Activated CD4-positive, alpha-beta memory T cell treated with anti-CD3 and anti-CD28 coated beads for 36 hours (primary cell): ENCODE measurements at regions not wholly inside any gene's neighbourhood (a gene's known extent, or its start where the extent isn't known, plus 50 kb on each side); places are given as distances from the start of the nearest gene placed in this dataset.

Source experiments
- CTCF ChIA-PET: fragments of 350-600 bp; sonication (Branson Sonifier 250); formaldehyde crosslinking; loops from one replicate; lab custom pipeline; 2021; ENCODE audit warnings: antibody characterized with exemption, inconsistent platforms; lab: Charles Lee
- POLR2A ChIA-PET: fragments of 350-600 bp; sonication (Branson Sonifier 250); formaldehyde crosslinking; loops from one replicate; lab custom pipeline; 2021; ENCODE audit warnings: antibody characterized with exemption; lab: Charles Lee
- DNase-seq: peaks from one replicate; pipeline ENCODE4 v3.0.0-alpha.2; 2020
- H3K27ac Mint-ChIP-seq: one replicate; pipeline ENCODE4 v1.8.0; 2021; ENCODE audit warnings: mixed read lengths
- H3K27me3 Mint-ChIP-seq: one replicate; pipeline ENCODE4 v1.8.0; 2021; ENCODE audit warnings: mixed read lengths
- H3K36me3 Mint-ChIP-seq: one replicate; pipeline ENCODE4 v1.8.0; 2021; ENCODE audit warnings: mixed read lengths
- H3K4me1 Mint-ChIP-seq: one replicate; pipeline ENCODE4 v1.8.0; 2021; ENCODE audit warnings: low read depth, mixed read lengths
- H3K4me3 Mint-ChIP-seq: one replicate; pipeline ENCODE4 v1.8.0; 2021; ENCODE audit warnings: mild to moderate bottlenecking, mixed read lengths
- H3K9me3 Mint-ChIP-seq: one replicate; pipeline ENCODE4 v1.8.0; 2021; ENCODE audit warnings: mixed read lengths
- intact Hi-C: fragments of 100-400 bp; cut with micrococcal nuclease; formaldehyde crosslinking; loops from one replicate; pipeline ENCODE4 v1.15.1; 2023

DNA sequence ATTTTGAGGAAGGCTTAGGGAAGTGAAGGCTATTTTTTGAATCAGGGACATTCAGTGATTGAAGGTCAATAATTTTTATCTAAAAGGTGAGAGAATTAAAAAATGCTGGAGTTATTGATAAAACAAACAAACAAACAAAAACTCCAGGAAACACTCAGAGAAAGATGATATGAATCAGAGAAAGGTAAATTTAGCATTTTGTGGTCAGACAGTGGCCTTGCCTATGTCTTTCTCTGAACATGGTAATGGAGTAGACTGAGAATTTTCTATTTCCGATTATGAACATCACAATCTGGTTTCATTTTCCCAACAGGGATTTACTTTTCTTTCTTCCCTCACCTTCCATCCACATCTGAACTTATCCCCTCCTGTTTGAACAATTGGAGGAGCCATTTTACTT is 353.6 kb upstream of the RIOK2 start:
- no peaks in the 10 kb centered on the region for H3K9me3 Mint-ChIP-seq
- H3K27ac Mint-ChIP-seq: no peak overlapping the region
- intact Hi-C loops: no loop called here
- H3K4me1 Mint-ChIP-seq: no peaks in the 10 kb centered on the region
- ChIA-PET POLR2A (no interaction called here), CTCF (no interaction called here)
- DNase-seq: no peak
- H3K36me3 Mint-ChIP-seq: no peaks in the 10 kb centered on the region
- no peak overlapping the region for H3K4me3 Mint-ChIP-seq
- H3K27me3 Mint-ChIP-seq: no peaks in the 10 kb centered on the region

DNA sequence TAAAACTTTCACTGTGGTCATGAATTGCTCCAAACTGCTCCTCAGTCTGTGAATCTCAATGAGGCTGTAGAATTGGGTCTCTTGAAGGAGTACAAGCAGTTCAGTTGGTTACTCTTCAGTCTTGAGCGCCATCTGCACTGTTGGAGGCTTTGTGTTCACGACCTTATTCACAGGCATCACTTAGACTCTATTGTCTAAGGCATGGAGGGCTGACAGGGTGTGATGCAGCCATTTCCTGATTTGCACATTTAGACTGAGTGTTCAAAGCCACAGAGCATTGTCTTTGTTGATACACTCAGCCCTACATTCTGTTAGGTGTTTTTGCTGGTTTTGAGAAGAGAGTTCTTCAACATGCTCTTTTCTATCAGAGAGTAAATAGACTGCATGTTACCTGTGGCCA is 355.9 kb upstream of the RIOK2 start:
- Mint-ChIP-seq H3K4me1 (no peaks in the 10 kb centered on the region), H3K36me3 (no peaks in the 10 kb centered on the region), H3K27ac (no peak overlapping the region), H3K27me3 (no peaks in the 10 kb centered on the region), H3K9me3 (no peaks in the 10 kb centered on the region), H3K4me3 (no peak overlapping the region)
- POLR2A ChIA-PET: no interaction called here
- no peak for DNase-seq
- CTCF ChIA-PET: no interaction called here
- intact Hi-C loops: no loop called here

GRCh38 chr5:97541864-97542263 is 358.8 kb upstream of the RIOK2 start:
- Mint-ChIP-seq H3K9me3 (no peaks in the 10 kb centered on the region), H3K4me3 (no peak overlapping the region), H3K27me3 (no peaks in the 10 kb centered on the region), H3K27ac (no peak overlapping the region), H3K4me1 (no peaks in the 10 kb centered on the region), H3K36me3 (no peaks in the 10 kb centered on the region)
- intact Hi-C loops: loop anchor here (10.0 kb wide), 1 partner anchor 1233 kb away; the partner anchor contains the start of gene RGMB
- ChIA-PET POLR2A (no interaction called here), CTCF (no interaction called here)
- no peak for DNase-seq

DNA sequence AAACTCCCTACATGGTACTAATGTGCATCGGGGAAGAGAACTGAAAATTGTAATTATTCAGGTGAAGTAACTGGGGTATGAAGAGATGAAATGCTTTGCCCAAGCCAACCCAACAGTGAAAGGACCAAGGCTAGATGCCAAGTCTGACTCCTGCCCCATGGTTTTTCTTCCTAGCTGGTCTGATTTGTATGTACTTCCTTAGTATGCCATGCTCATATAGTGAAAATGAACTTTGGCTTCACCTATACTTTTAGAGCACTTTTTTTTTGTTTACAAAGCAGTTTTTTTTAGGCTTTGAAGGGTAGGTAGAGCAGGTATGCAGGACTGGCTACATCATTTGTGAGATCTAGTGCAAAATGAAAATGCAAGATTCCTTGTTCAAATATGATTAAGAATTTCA is 359.4 kb upstream of the RIOK2 start:
- DNase-seq: no peak
- ChIA-PET POLR2A (no interaction called here), CTCF (no interaction called here)
- Mint-ChIP-seq H3K27ac (no peak overlapping the region), H3K9me3 (no peaks in the 10 kb centered on the region), H3K36me3 (no peaks in the 10 kb centered on the region), H3K4me1 (peaks cover 1% of the 10 kb centered on the region), H3K4me3 (no peak overlapping the region), H3K27me3 (no peaks in the 10 kb centered on the region)
- intact Hi-C loops: loop anchor here (10.0 kb wide), 1 partner anchor 1232 kb away; the partner anchor contains the start of gene RGMB

GRCh38 chr5:97543166-97543565 is 360.1 kb upstream of the RIOK2 start:
- intact Hi-C loops: loop anchor here (10.0 kb wide), 1 partner anchor 1232 kb away; the partner anchor contains the start of gene RGMB
- H3K4me1 Mint-ChIP-seq: peaks cover 4% of the 10 kb centered on the region
- H3K36me3 Mint-ChIP-seq: no peaks in the 10 kb centered on the region
- ChIA-PET CTCF (no interaction called here), POLR2A (no interaction called here)
- no peak overlapping the region for H3K27ac Mint-ChIP-seq
- DNase-seq: no peak
- no peaks in the 10 kb centered on the region for H3K9me3 Mint-ChIP-seq
- no peak overlapping the region for H3K4me3 Mint-ChIP-seq
- H3K27me3 Mint-ChIP-seq: no peaks in the 10 kb centered on the region

DNA sequence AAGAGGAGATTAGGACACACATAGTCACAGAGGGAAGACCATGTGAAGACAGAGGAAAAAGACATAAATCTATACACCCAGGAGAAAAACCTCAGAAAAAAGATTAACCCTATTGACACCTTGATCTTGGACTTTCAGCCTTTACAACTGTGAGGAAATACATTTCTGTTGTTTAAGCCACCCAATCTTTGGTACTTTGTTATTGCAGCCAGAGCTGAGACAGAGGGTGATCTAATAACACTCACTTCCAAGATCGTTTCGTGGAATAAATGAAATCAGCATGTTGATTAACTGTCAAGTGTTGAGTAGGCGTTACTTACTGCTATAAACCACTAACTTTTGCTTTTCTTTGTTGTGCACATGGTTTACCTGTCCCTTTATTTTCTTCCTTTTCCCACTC is 361.2 kb upstream of the RIOK2 start:
- H3K4me1 Mint-ChIP-seq: peaks cover 4% of the 10 kb centered on the region
- H3K27me3 Mint-ChIP-seq: no peaks in the 10 kb centered on the region
- no peaks in the 10 kb centered on the region for H3K9me3 Mint-ChIP-seq
- H3K36me3 Mint-ChIP-seq: no peaks in the 10 kb centered on the region
- no peak overlapping the region for H3K4me3 Mint-ChIP-seq
- no peak for DNase-seq
- no peak overlapping the region for H3K27ac Mint-ChIP-seq
- CTCF ChIA-PET: no interaction called here
- intact Hi-C loops: loop anchor here (10.0 kb wide), 1 partner anchor 1231 kb away; the partner anchor contains the start of gene RGMB
- POLR2A ChIA-PET: no interaction called here

- Mint-ChIP-seq H3K9me3 (no peaks in the 10 kb centered on the region), H3K4me3 (no peak overlapping the region)
These were observed 361.6 kb upstream of the RIOK2 start for GRCh38 chr5:97544678-97545077.

DNA sequence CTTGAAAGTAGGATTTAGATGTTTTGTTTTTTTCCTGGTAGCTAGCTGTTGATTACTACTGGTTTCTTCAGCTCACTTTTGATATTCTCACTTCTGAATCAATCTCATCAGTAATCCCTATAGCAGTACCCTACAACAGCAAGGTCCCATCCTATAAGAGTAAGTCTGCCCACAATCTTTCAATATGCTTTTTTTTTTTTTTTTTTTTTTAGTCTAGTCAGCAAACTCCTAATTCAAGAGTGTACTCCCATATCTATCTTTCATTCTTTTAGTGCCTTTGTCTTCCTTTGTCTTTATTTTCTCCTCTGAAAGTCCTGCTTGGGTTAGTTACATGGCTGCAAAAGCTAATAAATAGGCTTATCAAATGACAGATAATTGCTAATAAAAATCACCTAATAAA is 362.4 kb upstream of the RIOK2 start:
- POLR2A ChIA-PET: no interaction called here
- Mint-ChIP-seq H3K9me3 (no peaks in the 10 kb centered on the region), H3K36me3 (no peaks in the 10 kb centered on the region), H3K4me1 (peaks cover 4% of the 10 kb centered on the region), H3K27ac (no peak overlapping the region), H3K27me3 (no peaks in the 10 kb centered on the region), H3K4me3 (no peak overlapping the region)
- intact Hi-C loops: loop anchor here (10.0 kb wide), 1 partner anchor 1229 kb away; the partner anchor contains the start of gene RGMB
- CTCF ChIA-PET: no interaction called here
- no peak for DNase-seq

More at GRCh38 chr5:97544678-97545077, 361.6 kb upstream of the RIOK2 start:
- Mint-ChIP-seq H3K27ac (no peak overlapping the region), H3K36me3 (no peaks in the 10 kb centered on the region), H3K4me1 (peaks cover 4% of the 10 kb centered on the region), H3K27me3 (no peaks in the 10 kb centered on the region)
- POLR2A ChIA-PET: no interaction called here
- DNase-seq: no peak
- intact Hi-C loops: loop anchor here (10.0 kb wide), 1 partner anchor 1230 kb away; the partner anchor contains the start of gene RGMB
- CTCF ChIA-PET: no interaction called here

DNA sequence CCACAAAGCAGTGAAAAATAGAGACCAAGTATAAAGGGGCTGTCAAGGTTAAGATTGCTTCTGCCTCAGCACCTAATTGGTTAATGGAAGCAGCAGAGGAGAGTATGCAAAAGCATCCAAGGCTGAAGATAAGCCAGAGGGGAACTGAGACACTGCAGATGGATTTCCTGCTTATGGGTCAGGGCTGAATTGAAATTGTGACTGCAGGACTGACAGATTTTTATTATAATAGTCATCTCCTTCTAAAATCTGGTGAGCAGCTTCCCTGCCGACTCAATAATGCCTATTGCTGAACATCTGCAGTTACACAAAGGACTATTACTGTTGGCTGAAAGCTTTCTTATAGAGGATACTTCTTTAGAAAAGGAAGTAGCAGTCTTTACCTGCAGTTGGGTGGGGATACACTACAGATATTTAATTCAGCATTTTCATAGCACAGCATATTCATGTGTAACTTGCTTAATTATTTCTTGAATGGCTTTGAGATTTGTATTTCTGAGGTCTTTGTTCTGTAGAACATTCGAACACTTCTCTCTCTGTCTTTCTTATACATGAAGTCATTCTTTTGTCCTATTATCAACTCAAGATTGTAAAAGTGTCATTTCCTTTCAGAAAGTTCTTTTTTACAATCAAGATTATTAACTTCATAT is 363.0 kb upstream of the RIOK2 start:
- no peak for DNase-seq
- Mint-ChIP-seq H3K4me1 (peaks cover 4% of the 10 kb centered on the region), H3K9me3 (no peaks in the 10 kb centered on the region), H3K36me3 (no peaks in the 10 kb centered on the region), H3K4me3 (no peak overlapping the region), H3K27me3 (no peaks in the 10 kb centered on the region), H3K27ac (no peak overlapping the region)
- ChIA-PET CTCF (no interaction called here), POLR2A (no interaction called here)
- intact Hi-C loops: loop anchor here (10.0 kb wide), 1 partner anchor 1229 kb away; the partner anchor contains the start of gene RGMB

DNA sequence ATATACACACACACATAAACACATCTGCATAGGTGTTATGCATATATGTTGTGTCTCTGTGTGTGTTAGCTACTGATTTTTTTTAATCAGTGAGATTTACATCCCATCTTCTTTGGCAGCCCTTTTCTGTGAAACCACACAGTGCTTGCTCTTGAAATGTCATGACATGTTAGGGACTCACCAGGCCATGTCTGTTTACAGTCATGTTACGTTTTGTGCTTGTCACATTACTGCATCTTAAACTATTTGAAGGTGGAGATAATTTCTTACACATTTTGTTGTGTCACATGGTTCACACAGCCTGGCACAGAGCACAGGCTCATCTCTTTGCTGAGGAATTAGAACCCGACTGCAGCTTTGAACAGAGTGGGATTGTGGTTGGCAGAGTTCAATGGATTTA is 364.4 kb upstream of the RIOK2 start:
- Mint-ChIP-seq H3K4me1 (peaks cover 4% of the 10 kb centered on the region), H3K36me3 (no peaks in the 10 kb centered on the region), H3K27me3 (no peaks in the 10 kb centered on the region), H3K9me3 (no peaks in the 10 kb centered on the region), H3K4me3 (no peak overlapping the region), H3K27ac (no peak overlapping the region)
- intact Hi-C loops: loop anchor here (10.0 kb wide), 1 partner anchor 1227 kb away; the partner anchor contains the start of gene RGMB
- CTCF ChIA-PET: no interaction called here
- no peak for DNase-seq
- POLR2A ChIA-PET: no interaction called here

DNA sequence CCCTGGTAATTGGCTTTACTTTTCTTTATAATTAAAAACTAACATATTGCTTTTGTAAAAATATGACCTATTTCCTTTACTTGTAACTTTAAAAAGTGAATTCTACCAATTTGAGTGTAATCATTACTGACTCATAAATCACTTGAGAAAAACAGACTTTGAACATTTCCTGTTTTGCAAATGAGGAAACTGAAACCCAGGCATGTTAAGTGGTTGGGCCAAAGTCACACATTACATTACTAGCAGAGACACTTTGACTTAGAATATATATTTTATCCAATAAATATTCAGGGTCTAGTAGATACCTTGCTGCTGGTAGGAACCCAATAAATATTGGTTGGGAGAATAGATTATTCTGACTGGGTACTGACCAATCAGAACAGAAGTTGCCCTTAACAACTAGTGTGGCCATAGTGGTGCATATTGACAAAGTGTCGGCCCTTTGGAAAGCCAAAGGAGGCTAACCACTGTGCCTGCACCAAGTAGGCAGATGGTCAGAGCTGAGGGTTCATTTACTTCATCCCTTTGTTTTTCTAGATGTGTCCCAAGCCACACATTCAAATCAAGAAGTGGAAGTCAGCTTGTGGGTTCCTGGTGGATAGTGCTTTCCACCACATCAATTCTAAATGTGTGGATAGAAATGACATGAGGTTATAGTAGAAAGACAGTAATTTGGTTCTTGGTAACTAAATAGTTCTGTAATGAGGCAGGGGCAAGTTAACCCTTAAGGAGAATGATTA is 365.1 kb upstream of the RIOK2 start:
- Mint-ChIP-seq H3K4me1 (peaks cover 4% of the 10 kb centered on the region), H3K36me3 (no peaks in the 10 kb centered on the region), H3K4me3 (no peak overlapping the region), H3K9me3 (no peaks in the 10 kb centered on the region), H3K27ac (no peak overlapping the region), H3K27me3 (no peaks in the 10 kb centered on the region)
- ChIA-PET CTCF (interaction anchor here (0.6 kb wide), 1 partner anchor 18 kb away, joined by 3 read pairs; no protein-coding TSS in a partner anchor), POLR2A (no interaction called here)
- intact Hi-C loops: loop anchor here (10.0 kb wide), 1 partner anchor 1227 kb away; the partner anchor contains the start of gene RGMB
- DNase-seq: no peak

DNA sequence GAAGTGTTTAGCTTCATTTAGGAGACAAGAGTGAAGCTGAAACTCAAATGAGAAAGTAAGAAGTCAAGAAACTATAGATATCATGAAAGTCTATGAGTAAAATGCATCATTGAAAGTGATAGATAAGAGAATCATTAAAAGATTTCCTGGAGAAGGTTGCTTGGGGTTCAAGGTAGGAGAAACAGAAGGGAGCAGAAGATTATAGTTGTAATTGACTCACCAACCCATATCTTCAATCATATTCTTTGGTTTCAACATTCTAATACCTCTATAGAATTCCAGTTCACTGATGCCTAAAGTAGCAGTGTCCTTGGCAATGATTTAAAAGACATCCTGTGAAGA is 365.7 kb upstream of the RIOK2 start:
- intact Hi-C loops: loop anchor here (10.0 kb wide), 1 partner anchor 1226 kb away; the partner anchor contains the start of gene RGMB
- no peaks in the 10 kb centered on the region for H3K27me3 Mint-ChIP-seq
- CTCF ChIA-PET: interaction anchor here (0.6 kb wide), 1 partner anchor 17 kb away, joined by 3 read pairs; no protein-coding TSS in a partner anchor
- no peaks in the 10 kb centered on the region for H3K36me3 Mint-ChIP-seq
- H3K27ac Mint-ChIP-seq: no peak overlapping the region
- no peak overlapping the region for H3K4me3 Mint-ChIP-seq
- POLR2A ChIA-PET: no interaction called here
- peaks cover 4% of the 10 kb centered on the region for H3K4me1 Mint-ChIP-seq
- DNase-seq: no peak
- no peaks in the 10 kb centered on the region for H3K9me3 Mint-ChIP-seq
